OCI-LY1 (cell line): ENCODE measurements at regions not wholly inside any gene's neighbourhood (a gene's known extent, or its start where the extent isn't known, plus 50 kb on each side); places are given as distances from the start of the nearest gene placed in this dataset.

Source experiments
- EZH2 ChIP-seq: fragments of 200-600 bp; sonication (generic), shearing (Covaris generic); IDR thresholded peaks from 2 replicates; pipeline ENCODE4 v1.8.0; 2017; ENCODE audit warnings: borderline replicate concordance, mixed run types, mild to moderate bottlenecking, antibody characterized with exemption, low read length, moderate library complexity, mixed read lengths
- TF ChIP-seq, protein P1 (sequence below): fragments of 200-600 bp; sonication (generic), shearing (Covaris generic); IDR thresholded peaks from 2 replicates; pipeline ENCODE4 v1.5.1; 2017; ENCODE audit warnings: mild to moderate bottlenecking, antibody characterized with exemption, low read length, moderate library complexity, mixed read lengths

DNA sequence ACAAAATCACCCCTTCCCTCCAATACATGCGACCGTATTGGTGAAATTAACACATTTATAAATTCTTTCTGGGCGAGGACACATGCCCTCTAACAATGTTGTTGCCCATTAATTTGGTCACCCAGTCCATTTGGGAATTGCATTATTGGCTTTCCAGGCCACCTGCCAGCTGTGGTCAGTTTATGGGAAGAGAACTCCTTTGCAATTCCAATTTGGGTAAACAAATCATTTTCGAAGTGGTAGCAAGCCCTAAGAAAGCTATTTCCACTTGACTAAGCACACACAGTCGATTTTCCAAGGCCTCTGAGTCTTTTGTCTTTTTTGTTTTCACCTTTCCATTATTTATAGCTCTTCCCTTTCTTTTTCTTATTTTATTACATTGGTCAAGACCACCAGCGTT is 362.3 kb upstream of the RGMA start:
- TF ChIP-seq, protein P1, sequence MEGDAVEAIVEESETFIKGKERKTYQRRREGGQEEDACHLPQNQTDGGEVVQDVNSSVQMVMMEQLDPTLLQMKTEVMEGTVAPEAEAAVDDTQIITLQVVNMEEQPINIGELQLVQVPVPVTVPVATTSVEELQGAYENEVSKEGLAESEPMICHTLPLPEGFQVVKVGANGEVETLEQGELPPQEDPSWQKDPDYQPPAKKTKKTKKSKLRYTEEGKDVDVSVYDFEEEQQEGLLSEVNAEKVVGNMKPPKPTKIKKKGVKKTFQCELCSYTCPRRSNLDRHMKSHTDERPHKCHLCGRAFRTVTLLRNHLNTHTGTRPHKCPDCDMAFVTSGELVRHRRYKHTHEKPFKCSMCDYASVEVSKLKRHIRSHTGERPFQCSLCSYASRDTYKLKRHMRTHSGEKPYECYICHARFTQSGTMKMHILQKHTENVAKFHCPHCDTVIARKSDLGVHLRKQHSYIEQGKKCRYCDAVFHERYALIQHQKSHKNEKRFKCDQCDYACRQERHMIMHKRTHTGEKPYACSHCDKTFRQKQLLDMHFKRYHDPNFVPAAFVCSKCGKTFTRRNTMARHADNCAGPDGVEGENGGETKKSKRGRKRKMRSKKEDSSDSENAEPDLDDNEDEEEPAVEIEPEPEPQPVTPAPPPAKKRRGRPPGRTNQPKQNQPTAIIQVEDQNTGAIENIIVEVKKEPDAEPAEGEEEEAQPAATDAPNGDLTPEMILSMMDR = no peak
- no peak for TF ChIP-seq EZH2
